SK-N-SH treated with all-trans-retinoic acid at 6 μM for 48 hours (cell line): ENCODE measurements at regions not wholly inside any gene's neighbourhood (a gene's known extent, or its start where the extent isn't known, plus 50 kb on each side); places are given as distances from the start of the nearest gene placed in this dataset.

Experiments used
- ARNTL ChIP-seq: fragments of 450-650 bp; formaldehyde crosslinking; IDR thresholded peaks from 2 replicates; pipeline ENCODE4 v1.5.0; 2020; ENCODE audit warnings: low read depth, mild to moderate bottlenecking, moderate library complexity, borderline replicate concordance
- BACH2 ChIP-seq: fragments of 250-450 bp; sonication (Bioruptor Pico); IDR thresholded peaks from 2 replicates; pipeline ENCODE4 v1.9.0; 2021; ENCODE audit warnings: mild to moderate bottlenecking, borderline replicate concordance
- ISL1 ChIP-seq: fragments of 250-450 bp; sonication (Bioruptor Pico); IDR thresholded peaks from 2 replicates; pipeline ENCODE4 v2.1.2; 2022; ENCODE audit warnings: mild to moderate bottlenecking, moderate library complexity
- OSR1 ChIP-seq: fragments of 250-450 bp; sonication (Bioruptor Pico); IDR thresholded peaks from 2 replicates; pipeline ENCODE4 v1.8.0; 2022; ENCODE audit warnings: moderate library complexity, mild to moderate bottlenecking, inconsistent platforms
- TOX ChIP-seq: fragments of 250-450 bp; sonication (Bioruptor Pico); IDR thresholded peaks from 2 replicates; pipeline ENCODE4 v1.8.0; 2021; ENCODE audit warnings: mild to moderate bottlenecking, moderate library complexity, borderline replicate concordance
- ZFP3 ChIP-seq: fragments of 250-450 bp; sonication (Bioruptor Pico); IDR thresholded peaks from 2 replicates; pipeline ENCODE4 v1.5.0; 2020; ENCODE audit warnings: mild to moderate bottlenecking, moderate library complexity
- ZNF70 ChIP-seq: fragments of 450-650 bp; formaldehyde crosslinking; IDR thresholded peaks from 2 replicates; pipeline ENCODE4 v1.5.0; 2020; ENCODE audit warnings: mild to moderate bottlenecking, moderate library complexity
- TF ChIP-seq, protein P1 (sequence below): fragments of 250-450 bp; sonication (Bioruptor Pico); IDR thresholded peaks from 2 replicates; pipeline ENCODE4 v1.8.0; 2021; ENCODE audit warnings: low read depth, mild to moderate bottlenecking, moderate library complexity, borderline replicate concordance
- TF ChIP-seq, protein P2 (sequence below): fragments of 250-450 bp; sonication (Bioruptor Pico); IDR thresholded peaks from 2 replicates; pipeline ENCODE4 v1.5.1; 2021; ENCODE audit warnings: mild to moderate bottlenecking, moderate library complexity

DNA sequence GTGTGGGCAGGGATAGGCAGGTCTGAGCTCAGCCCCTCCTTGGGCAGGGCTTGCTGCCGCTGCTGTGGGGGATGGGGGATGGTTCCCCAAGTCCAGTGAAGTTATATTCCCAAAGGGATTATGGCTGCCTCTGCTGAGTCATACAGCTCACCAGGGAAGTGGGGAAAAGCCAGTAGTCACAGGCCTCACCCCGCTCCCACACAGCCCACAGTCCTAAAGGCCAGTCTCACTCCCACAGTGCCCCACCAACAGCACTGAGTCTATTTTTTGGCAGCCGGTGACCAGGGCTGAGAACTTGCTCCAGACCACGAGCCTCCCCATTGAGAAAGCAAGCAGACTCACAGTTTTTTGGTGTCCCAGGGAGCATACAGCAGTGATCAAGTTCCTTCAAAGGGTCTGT lies 173.3 kb downstream of the OSR1 start:
- TF ChIP-seq, protein P1, sequence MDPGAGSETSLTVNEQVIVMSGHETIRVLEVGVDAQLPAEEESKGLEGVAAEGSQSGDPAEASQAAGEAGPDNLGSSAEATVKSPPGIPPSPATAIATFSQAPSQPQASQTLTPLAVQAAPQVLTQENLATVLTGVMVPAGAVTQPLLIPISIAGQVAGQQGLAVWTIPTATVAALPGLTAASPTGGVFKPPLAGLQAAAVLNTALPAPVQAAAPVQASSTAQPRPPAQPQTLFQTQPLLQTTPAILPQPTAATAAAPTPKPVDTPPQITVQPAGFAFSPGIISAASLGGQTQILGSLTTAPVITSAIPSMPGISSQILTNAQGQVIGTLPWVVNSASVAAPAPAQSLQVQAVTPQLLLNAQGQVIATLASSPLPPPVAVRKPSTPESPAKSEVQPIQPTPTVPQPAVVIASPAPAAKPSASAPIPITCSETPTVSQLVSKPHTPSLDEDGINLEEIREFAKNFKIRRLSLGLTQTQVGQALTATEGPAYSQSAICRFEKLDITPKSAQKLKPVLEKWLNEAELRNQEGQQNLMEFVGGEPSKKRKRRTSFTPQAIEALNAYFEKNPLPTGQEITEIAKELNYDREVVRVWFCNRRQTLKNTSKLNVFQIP (CRISPR knock-in tag) = no peak
- TF ChIP-seq, protein P2, sequence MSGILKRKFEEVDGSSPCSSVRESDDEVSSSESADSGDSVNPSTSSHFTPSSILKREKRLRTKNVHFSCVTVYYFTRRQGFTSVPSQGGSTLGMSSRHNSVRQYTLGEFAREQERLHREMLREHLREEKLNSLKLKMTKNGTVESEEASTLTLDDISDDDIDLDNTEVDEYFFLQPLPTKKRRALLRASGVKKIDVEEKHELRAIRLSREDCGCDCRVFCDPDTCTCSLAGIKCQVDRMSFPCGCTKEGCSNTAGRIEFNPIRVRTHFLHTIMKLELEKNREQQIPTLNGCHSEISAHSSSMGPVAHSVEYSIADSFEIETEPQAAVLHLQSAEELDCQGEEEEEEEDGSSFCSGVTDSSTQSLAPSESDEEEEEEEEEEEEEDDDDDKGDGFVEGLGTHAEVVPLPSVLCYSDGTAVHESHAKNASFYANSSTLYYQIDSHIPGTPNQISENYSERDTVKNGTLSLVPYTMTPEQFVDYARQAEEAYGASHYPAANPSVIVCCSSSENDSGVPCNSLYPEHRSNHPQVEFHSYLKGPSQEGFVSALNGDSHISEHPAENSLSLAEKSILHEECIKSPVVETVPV (CRISPR knock-in tag) = no peak
- no peak for TF ChIP-seq OSR1
- no peak for TF ChIP-seq BACH2
- no peak for TF ChIP-seq ISL1 (CRISPR knock-in tag)
- no peak for TF ChIP-seq ZFP3 (CRISPR knock-in tag)
- TF ChIP-seq TOX (CRISPR knock-in tag) = no peak
- no peak for TF ChIP-seq ZNF70 (CRISPR knock-in tag)
- no peak for TF ChIP-seq ARNTL (CRISPR knock-in tag)
